GM18498 (cell line): ENCODE measurements at regions not wholly inside any gene's neighbourhood (a gene's known extent, or its start where the extent isn't known, plus 50 kb on each side); places are given as distances from the start of the nearest gene placed in this dataset.

Source experiments
- ATAC-seq: cut with Tn5 transposase; IDR thresholded peaks from one replicate; pipeline ENCODE4 v1.9.1; 2021; ENCODE audit warnings: mild to moderate bottlenecking, moderate library complexity; ENCODE audit not compliant: unreplicated experiment

- no peak for ATAC-seq
Measured at GRCh38 chr18:37684590-37684989, 119.0 kb upstream of the CELF4 start.

GRCh38 chr18:37684183-37684582 lies 118.6 kb upstream of the CELF4 start:
- no peak for ATAC-seq

GRCh38 chr18:37680911-37681310 lies 115.3 kb upstream of the CELF4 start:
- no peak for ATAC-seq

- ATAC-seq: no peak
Measured at GRCh38 chr18:37676276-37676675, 110.7 kb upstream of the CELF4 start.

- ATAC-seq: no peak
Measured at GRCh38 chr18:37675699-37676098, 110.1 kb upstream of the CELF4 start.

- no peak for ATAC-seq
Measured at GRCh38 chr18:37674570-37674969, 109.0 kb upstream of the CELF4 start.

- no peak for ATAC-seq
Measured at GRCh38 chr18:37673671-37674070, 108.1 kb upstream of the CELF4 start.

GRCh38 chr18:37672932-37673595 lies 107.5 kb upstream of the CELF4 start:
- ATAC-seq: no peak

- no peak for ATAC-seq
Measured at GRCh38 chr18:37672001-37672400, 106.4 kb upstream of the CELF4 start.

- ATAC-seq: no peak
Measured at GRCh38 chr18:37671530-37671929, 105.9 kb upstream of the CELF4 start.

- no peak for ATAC-seq
Measured at GRCh38 chr18:37671119-37671518, 105.5 kb upstream of the CELF4 start.

GRCh38 chr18:37669991-37670534 lies 104.5 kb upstream of the CELF4 start:
- ATAC-seq: no peak

GRCh38 chr18:37668971-37669747 lies 103.6 kb upstream of the CELF4 start:
- ATAC-seq: no peak

GRCh38 chr18:37667836-37668235 lies 102.2 kb upstream of the CELF4 start:
- ATAC-seq: no peak

GRCh38 chr18:37666991-37667390 lies 101.4 kb upstream of the CELF4 start:
- ATAC-seq: no peak

- no peak for ATAC-seq
Measured at GRCh38 chr18:37666451-37666850, 100.9 kb upstream of the CELF4 start.

- no peak for ATAC-seq
Measured at GRCh38 chr18:37665346-37665745, 99.7 kb upstream of the CELF4 start.

GRCh38 chr18:37663446-37663845 lies 97.8 kb upstream of the CELF4 start:
- no peak for ATAC-seq

- ATAC-seq: no peak
Measured at GRCh38 chr18:37662546-37663339, 97.1 kb upstream of the CELF4 start.

- ATAC-seq: no peak
Measured at GRCh38 chr18:37662099-37662498, 96.5 kb upstream of the CELF4 start.

- no peak for ATAC-seq
Measured at GRCh38 chr18:37661478-37661877, 95.9 kb upstream of the CELF4 start.
